ENCODE measurements at regions not wholly inside any gene's neighbourhood (a gene's known extent, or its start where the extent isn't known, plus 50 kb on each side); places are given as distances from the start of the nearest gene placed in this dataset.

GRCh38 chr5:173775261-173776197 lies 112.6 kb upstream of the CPEB4 start:
- no peak for DNase-seq
- Mint-ChIP-seq H3K4me3 (no peak overlapping the region), H3K9me3 (no peaks in the 10 kb centered on the region), H3K27ac (no peak overlapping the region), H3K36me3 (no peaks in the 10 kb centered on the region), H3K27me3 (ENCODE audit: low read depth in 3 of 3) (peaks cover 1 to 4% (median 2%) of the 10 kb centered on the region in 3 donors), H3K4me1 (no peaks in the 10 kb centered on the region)

- no peaks in the 10 kb centered on the region for H3K36me3 Mint-ChIP-seq
- no peak overlapping the region for H3K27ac Mint-ChIP-seq
- peak overlapping the region in 1 of 5 donors; percentile 36 for H3K4me3 Mint-ChIP-seq
- peaks cover 6 to 9% of the 10 kb centered on the region in 2 donors for H3K4me1 Mint-ChIP-seq
- no peaks in the 10 kb centered on the region for H3K9me3 Mint-ChIP-seq
- DNase-seq: no peak
- H3K27me3 Mint-ChIP-seq (ENCODE audit: low read depth in 3 of 3): peaks cover 1 to 4% (median 4%) of the 10 kb centered on the region in 3 donors
Measured at GRCh38 chr5:173777149-173777548, 111.0 kb upstream of the CPEB4 start.

GRCh38 chr5:173777674-173778073 lies 110.5 kb upstream of the CPEB4 start:
- Mint-ChIP-seq H3K27ac (no peak overlapping the region), H3K27me3 (ENCODE audit: low read depth in 3 of 3) (peaks cover 1 to 4% (median 4%) of the 10 kb centered on the region in 3 donors), H3K4me3 (no peak overlapping the region), H3K4me1 (peaks cover 9 to 13% of the 10 kb centered on the region in 2 donors), H3K9me3 (no peaks in the 10 kb centered on the region), H3K36me3 (no peaks in the 10 kb centered on the region)
- DNase-seq: no peak

- Mint-ChIP-seq H3K9me3 (no peaks in the 10 kb centered on the region), H3K4me1 (peaks cover 9 to 13% of the 10 kb centered on the region in 2 donors), H3K4me3 (no peak overlapping the region), H3K27me3 (ENCODE audit: low read depth in 3 of 3) (peaks cover 1 to 4% (median 4%) of the 10 kb centered on the region in 3 donors), H3K27ac (no peak overlapping the region), H3K36me3 (no peaks in the 10 kb centered on the region)
- no peak for DNase-seq
Measured at GRCh38 chr5:173778152-173778782, 109.9 kb upstream of the CPEB4 start.

GRCh38 chr5:173778784-173779304 lies 109.3 kb upstream of the CPEB4 start:
- Mint-ChIP-seq H3K27me3 (ENCODE audit: low read depth in 3 of 3) (peaks cover 0 to 7% (median 4%) of the 10 kb centered on the region in 3 donors), H3K36me3 (no peaks in the 10 kb centered on the region), H3K4me3 (no peak overlapping the region), H3K9me3 (no peaks in the 10 kb centered on the region), H3K4me1 (peaks cover 9 to 13% of the 10 kb centered on the region in 2 donors), H3K27ac (no peak overlapping the region)
- DNase-seq: no peak

GRCh38 chr5:173780235-173781234 lies 107.6 kb upstream of the CPEB4 start:
- DNase-seq: no peak
- peaks cover 9 to 13% of the 10 kb centered on the region in 2 donors for H3K4me1 Mint-ChIP-seq
- H3K9me3 Mint-ChIP-seq: no peaks in the 10 kb centered on the region
- peaks cover 0 to 7% (median 4%) of the 10 kb centered on the region in 3 donors for H3K27me3 Mint-ChIP-seq (ENCODE audit: low read depth in 3 of 3)
- H3K27ac Mint-ChIP-seq: no peak overlapping the region
- no peaks in the 10 kb centered on the region for H3K36me3 Mint-ChIP-seq
- H3K4me3 Mint-ChIP-seq: no peak overlapping the region

- H3K27ac Mint-ChIP-seq: peak overlapping the region in 5 of 6 donors; percentile 22 to 65 (median 48)
- no peaks in the 10 kb centered on the region for H3K9me3 Mint-ChIP-seq
- no peaks in the 10 kb centered on the region for H3K36me3 Mint-ChIP-seq
- H3K27me3 Mint-ChIP-seq (ENCODE audit: low read depth in 3 of 3): peaks cover 0 to 7% (median 7%) of the 10 kb centered on the region in 3 donors
- no peak for DNase-seq
- H3K4me3 Mint-ChIP-seq: peak overlapping the region in 2 of 5 donors; percentile 39 to 44
- peaks cover 9 to 13% of the 10 kb centered on the region in 2 donors for H3K4me1 Mint-ChIP-seq
Measured at GRCh38 chr5:173781432-173781815, 106.7 kb upstream of the CPEB4 start.

- Mint-ChIP-seq H3K4me1 (peaks cover 9 to 13% of the 10 kb centered on the region in 2 donors), H3K36me3 (no peaks in the 10 kb centered on the region), H3K9me3 (no peaks in the 10 kb centered on the region), H3K27ac (peak overlapping the region; percentile 22 to 82 (median 54)), H3K4me3 (peak overlapping the region in 4 of 5 donors; percentile 4 to 44 (median 40)), H3K27me3 (ENCODE audit: low read depth in 3 of 3) (peaks cover 3 to 8% (median 7%) of the 10 kb centered on the region in 3 donors)
- peak; percentile 10 to 31 (median 19) for DNase-seq
Measured at GRCh38 chr5:173781816-173782670, 106.1 kb upstream of the CPEB4 start.

GRCh38 chr5:173782671-173783101 lies 105.5 kb upstream of the CPEB4 start:
- no peak overlapping the region for H3K4me3 Mint-ChIP-seq
- peaks cover 3 to 8% (median 7%) of the 10 kb centered on the region in 3 donors for H3K27me3 Mint-ChIP-seq (ENCODE audit: low read depth in 3 of 3)
- no peaks in the 10 kb centered on the region for H3K36me3 Mint-ChIP-seq
- peaks cover 9 to 13% of the 10 kb centered on the region in 2 donors for H3K4me1 Mint-ChIP-seq
- no peaks in the 10 kb centered on the region for H3K9me3 Mint-ChIP-seq
- peak overlapping the region in 1 of 6 donors; percentile 36 for H3K27ac Mint-ChIP-seq
- no peak for DNase-seq

GRCh38 chr5:173783371-173783770 lies 104.8 kb upstream of the CPEB4 start:
- H3K27me3 Mint-ChIP-seq (ENCODE audit: low read depth in 3 of 3): peaks cover 3 to 8% (median 4%) of the 10 kb centered on the region in 3 donors
- H3K4me1 Mint-ChIP-seq: peaks cover 9 to 13% of the 10 kb centered on the region in 2 donors
- H3K9me3 Mint-ChIP-seq: no peaks in the 10 kb centered on the region
- DNase-seq: no peak
- H3K27ac Mint-ChIP-seq: no peak overlapping the region
- no peaks in the 10 kb centered on the region for H3K36me3 Mint-ChIP-seq
- no peak overlapping the region for H3K4me3 Mint-ChIP-seq

- Mint-ChIP-seq H3K27me3 (ENCODE audit: low read depth in 3 of 3) (peaks cover 3 to 8% (median 4%) of the 10 kb centered on the region in 3 donors), H3K4me3 (no peak overlapping the region), H3K9me3 (no peaks in the 10 kb centered on the region), H3K27ac (no peak overlapping the region), H3K36me3 (no peaks in the 10 kb centered on the region), H3K4me1 (peaks cover 9 to 13% of the 10 kb centered on the region in 2 donors)
- no peak for DNase-seq
Measured at GRCh38 chr5:173785400-173785799, 102.7 kb upstream of the CPEB4 start.

- no peaks in the 10 kb centered on the region for H3K9me3 Mint-ChIP-seq
- H3K4me1 Mint-ChIP-seq: peaks cover 9 to 13% of the 10 kb centered on the region in 2 donors
- H3K27ac Mint-ChIP-seq: no peak overlapping the region
- DNase-seq: no peak
- peaks cover 3 to 5% (median 4%) of the 10 kb centered on the region in 3 donors for H3K27me3 Mint-ChIP-seq (ENCODE audit: low read depth in 3 of 3)
- no peaks in the 10 kb centered on the region for H3K36me3 Mint-ChIP-seq
- no peak overlapping the region for H3K4me3 Mint-ChIP-seq
Measured at GRCh38 chr5:173785866-173786265, 102.3 kb upstream of the CPEB4 start.
